GM18519 (cell line): ENCODE measurements at regions not wholly inside any gene's neighbourhood (a gene's known extent, or its start where the extent isn't known, plus 50 kb on each side); places are given as distances from the start of the nearest gene placed in this dataset.
"Not testable (repeated sequence)": the region's sequence is repeated elsewhere in the genome, so short reads cannot be mapped to it uniquely, and the experiment has no call there.

Experiments
- ATAC-seq: cut with Tn5 transposase; IDR thresholded peaks from one replicate; pipeline ENCODE4 v1.9.1; 2021; ENCODE audit warnings: mild to moderate bottlenecking, moderate library complexity; ENCODE audit not compliant: unreplicated experiment, low FRiP score

- not testable (repeated sequence) for ATAC-seq
These were observed 115.6 kb upstream of the FABP2 start for GRCh38 chr4:119437515-119437914.

GRCh38 chr4:119408561-119409224 lies 86.8 kb upstream of the FABP2 start:
- not testable (repeated sequence) for ATAC-seq

DNA sequence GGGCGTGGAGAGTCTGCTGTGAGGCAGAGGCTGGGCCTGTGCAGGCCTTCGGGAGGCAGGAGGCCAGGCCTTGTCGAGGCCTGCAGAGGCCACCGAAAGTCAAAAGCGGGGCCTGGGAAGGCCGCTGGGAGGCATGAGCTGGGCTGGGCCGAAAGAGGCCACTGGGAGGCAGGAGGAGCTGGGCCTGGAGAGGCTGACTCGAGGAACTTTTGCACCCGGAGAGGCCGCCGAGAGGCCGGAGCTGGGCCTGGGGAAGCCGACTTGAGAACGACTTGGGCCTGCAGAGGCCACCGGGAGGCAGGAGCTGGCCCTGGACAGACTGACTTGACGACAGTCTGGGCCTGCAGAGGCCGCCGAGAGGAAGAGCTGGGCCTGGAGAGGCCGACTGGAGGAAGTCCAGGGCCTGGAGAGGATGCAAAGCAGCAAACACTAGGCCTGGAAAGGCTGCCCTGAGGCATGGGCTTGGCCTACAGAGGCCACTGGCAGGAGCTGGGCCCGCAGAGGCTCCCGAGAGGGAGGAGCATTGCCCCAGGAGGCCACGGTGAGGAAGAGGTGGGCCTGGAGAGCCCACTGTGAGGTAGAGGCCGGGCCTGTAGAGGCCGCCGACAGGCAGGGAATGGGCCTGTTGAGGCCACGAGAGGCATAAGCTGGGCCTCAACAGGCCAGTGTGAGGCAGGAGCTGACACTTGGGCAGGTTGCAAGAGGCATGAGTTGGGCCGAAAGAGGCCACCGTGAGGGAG lies 85.0 kb upstream of the FABP2 start:
- ATAC-seq = not testable (repeated sequence)

DNA sequence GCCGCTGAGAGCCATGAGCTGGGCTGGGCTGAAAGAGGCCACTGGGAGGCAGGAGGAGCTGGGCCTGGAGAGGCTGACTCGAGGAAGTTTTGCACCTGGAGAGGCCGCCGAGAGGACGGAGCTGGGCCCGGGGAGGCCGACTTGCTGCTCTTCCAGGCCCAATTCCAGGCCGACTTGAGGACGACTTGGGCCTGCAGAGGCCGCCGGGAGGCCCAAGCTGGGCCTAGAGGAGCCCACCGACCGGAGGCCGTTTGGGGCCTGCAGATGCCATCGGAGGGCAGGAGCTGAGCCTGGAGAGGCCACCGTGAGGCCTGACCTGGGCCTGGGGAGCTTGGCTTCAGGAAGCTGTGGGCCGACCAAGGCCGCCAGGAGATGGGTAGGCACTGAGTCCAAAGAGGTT lies 84.1 kb upstream of the FABP2 start:
- not testable (repeated sequence) for ATAC-seq

DNA sequence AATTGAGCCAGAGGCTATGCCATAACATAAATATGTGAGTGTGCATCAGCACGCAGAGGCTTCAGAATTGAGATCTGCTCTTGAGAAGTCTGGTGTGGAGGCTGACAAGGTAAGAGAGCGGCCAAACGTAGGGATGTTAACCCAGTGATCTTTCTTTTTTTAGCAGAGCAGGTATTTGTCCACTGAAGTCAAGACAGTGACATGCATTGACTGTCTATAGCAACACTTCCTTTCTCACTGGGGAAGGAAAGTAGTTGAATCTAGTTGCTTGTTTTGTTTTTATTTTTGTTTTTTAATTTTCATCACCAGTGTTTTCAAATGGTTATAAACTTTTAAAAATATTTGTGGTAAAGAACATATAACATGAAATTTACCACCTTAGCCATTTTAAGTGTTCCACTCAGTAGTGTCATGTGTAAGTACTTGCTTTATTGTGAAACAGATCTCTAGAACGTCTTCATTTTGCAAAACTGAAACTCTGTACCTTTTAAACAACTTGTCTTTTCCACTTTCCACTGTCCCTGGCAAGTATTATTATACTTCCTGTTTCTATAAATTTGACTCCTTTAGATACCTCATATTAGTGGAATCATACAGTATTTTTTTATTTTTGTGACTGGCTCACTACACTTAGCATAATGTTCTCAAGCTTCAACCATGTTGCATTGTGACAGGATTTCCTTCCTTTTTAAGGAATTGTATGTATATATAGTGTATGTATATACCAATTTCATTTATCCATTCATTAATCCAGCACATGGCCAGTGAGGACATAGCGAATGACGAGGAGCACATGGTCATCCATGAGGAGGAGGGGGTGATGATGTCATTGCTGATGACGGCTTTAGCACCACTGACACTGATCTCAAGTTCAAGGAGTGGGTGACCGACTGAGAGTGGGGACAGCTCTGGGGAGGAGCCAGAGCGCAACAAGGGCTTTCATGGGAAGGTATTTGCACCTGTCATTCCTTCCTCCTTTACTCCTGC lies 80.7 kb upstream of the FABP2 start:
- peak; percentile 94 for ATAC-seq

- ATAC-seq = not testable (repeated sequence)
These were observed 73.8 kb upstream of the FABP2 start for GRCh38 chr4:119395701-119396100.

GRCh38 chr4:119394826-119395225 lies 72.9 kb upstream of the FABP2 start:
- no peak for ATAC-seq

DNA sequence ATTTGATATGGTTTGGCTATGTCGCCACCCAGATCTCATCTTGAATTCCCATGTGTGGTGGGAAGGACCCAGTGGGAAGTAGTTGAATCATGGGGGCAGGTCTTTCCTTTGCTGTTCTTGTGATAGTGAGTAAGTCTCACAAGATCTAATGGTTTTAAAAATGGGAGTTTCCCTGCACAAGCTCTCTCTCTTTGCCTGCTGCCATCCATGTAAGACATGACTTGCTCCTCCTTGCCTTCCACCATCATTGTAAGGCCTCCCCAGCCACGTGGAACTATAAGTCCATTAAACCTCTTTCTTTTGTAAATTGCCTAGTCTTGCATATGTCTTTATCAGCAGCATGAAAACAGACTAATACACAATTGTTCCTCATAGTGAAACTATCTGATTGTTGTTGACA lies 66.9 kb upstream of the FABP2 start:
- not testable (repeated sequence) for ATAC-seq

DNA sequence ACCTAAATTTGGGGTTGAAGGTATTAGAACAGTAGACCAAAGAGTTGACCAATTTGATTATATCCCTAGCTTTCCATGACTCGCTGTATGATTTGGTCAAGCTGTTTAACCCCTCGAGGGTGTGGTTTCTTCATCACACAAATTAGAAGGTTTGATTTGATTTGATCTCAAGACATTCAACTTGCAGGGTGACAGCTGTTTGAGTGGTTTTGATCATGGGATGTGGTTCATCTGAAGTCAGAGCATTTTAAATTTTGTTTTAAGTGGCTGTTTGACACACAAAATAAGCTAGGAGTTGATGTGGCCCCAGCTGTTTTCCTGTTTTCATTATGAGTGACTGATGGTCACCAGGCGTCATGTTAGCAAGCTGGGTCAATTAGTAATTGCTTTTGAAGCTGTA lies 52.7 kb upstream of the FABP2 start:
- ATAC-seq = not testable (repeated sequence)

- ATAC-seq = not testable (repeated sequence)
These were observed 50.6 kb upstream of the FABP2 start for GRCh38 chr4:119372316-119373062.
